GM23338 (cell line): ENCODE measurements at regions not wholly inside any gene's neighbourhood (a gene's known extent, or its start where the extent isn't known, plus 50 kb on each side); places are given as distances from the start of the nearest gene placed in this dataset.

Experiments
- ATAC-seq: fragments of 200-7000 bp; cut with Tn5 transposase; 3 replicates; pipeline ENCODE4 v1.9.1; 2020
- DNase-seq: peaks from one replicate; pipeline ENCODE4 v3.0.0-alpha.2; 2015; ENCODE audit warnings: low spot score
- H2AFZ ChIP-seq: fragments of 200-600 bp; sonication (generic); 2 replicates; pipeline ENCODE4 v1.8.0; 2016; ENCODE audit warnings: antibody characterized with exemption, mild to moderate bottlenecking, moderate library complexity
- H3F3A ChIP-seq: fragments of 200-600 bp; sonication (generic); replicated peaks from 2 replicates; pipeline ENCODE4 v1.8.0; 2017; ENCODE audit warnings: antibody characterized with exemption, mixed run types, low read depth
- H3K27ac ChIP-seq: fragments of 200-600 bp; sonication (generic); 2 replicates; pipeline ENCODE4 v1.6.1; 2016; ENCODE audit warnings: low read depth
- H3K27me3 ChIP-seq: fragments of 200-600 bp; sonication (generic); 2 replicates; pipeline ENCODE4 v1.8.0; 2016; ENCODE audit warnings: mild to moderate bottlenecking, mixed run types, moderate library complexity; ENCODE audit not compliant: insufficient read depth
- H3K36me3 ChIP-seq: fragments of 200-600 bp; sonication (generic); 2 replicates; pipeline ENCODE4 v1.8.0; 2016; ENCODE audit warnings: mild to moderate bottlenecking; ENCODE audit not compliant: insufficient read depth
- H3K4me1 ChIP-seq: fragments of 200-600 bp; sonication (generic); 2 replicates; pipeline ENCODE4 v1.8.0; 2016; ENCODE audit warnings: mild to moderate bottlenecking, moderate library complexity; ENCODE audit not compliant: insufficient read depth
- H3K4me2 ChIP-seq: fragments of 200-600 bp; sonication (generic); 2 replicates; pipeline ENCODE4 v1.7.1; 2017; ENCODE audit warnings: mixed run types
- H3K4me3 ChIP-seq: fragments of 200-600 bp; sonication (generic); 2 replicates; pipeline ENCODE4 v1.6.1; 2016; ENCODE audit warnings: mixed run types
- H3K79me2 ChIP-seq: fragments of 200-600 bp; sonication (generic); replicated peaks from 2 replicates; pipeline ENCODE4 v1.8.0; 2017; ENCODE audit warnings: mild to moderate bottlenecking; ENCODE audit not compliant: insufficient read depth
- H3K9me2 ChIP-seq: fragments of 200-600 bp; sonication (generic); 2 replicates; pipeline ENCODE4 v1.8.0; 2017; ENCODE audit not compliant: insufficient read depth
- H4K20me1 ChIP-seq: fragments of 200-600 bp; sonication (generic); replicated peaks from 2 replicates; pipeline ENCODE4 v1.8.0; 2017; ENCODE audit warnings: mild to moderate bottlenecking; ENCODE audit not compliant: insufficient read depth
- H3K27ac Mint-ChIP-seq: 2 replicates; pipeline ENCODE4 v1.8.0; 2020; ENCODE audit warnings: inconsistent platforms, mild to moderate bottlenecking, moderate library complexity, mixed read lengths
- H3K27me3 Mint-ChIP-seq: 3 replicates; pipeline ENCODE4 v1.8.0; 2022; ENCODE audit warnings: low read depth, mild to moderate bottlenecking, moderate library complexity, mixed read lengths, inconsistent platforms; ENCODE audit not compliant: insufficient read depth, poor library complexity
- H3K36me3 Mint-ChIP-seq: 3 replicates; pipeline ENCODE4 v1.8.0; 2021; ENCODE audit warnings: low read depth, mild to moderate bottlenecking, inconsistent platforms, moderate library complexity, mixed read lengths
- H3K4me1 Mint-ChIP-seq: 3 replicates; pipeline ENCODE4 v1.8.0; 2020; ENCODE audit warnings: mild to moderate bottlenecking, inconsistent platforms, mixed read lengths
- H3K4me3 Mint-ChIP-seq: 3 replicates; pipeline ENCODE4 v1.8.0; 2021; ENCODE audit warnings: moderate library complexity, mild to moderate bottlenecking, inconsistent platforms, mixed read lengths
- H3K9me3 Mint-ChIP-seq: 3 replicates; pipeline ENCODE4 v1.8.0; 2020; ENCODE audit warnings: moderate library complexity, mild to moderate bottlenecking, inconsistent platforms, mixed read lengths
- CREB1 ChIP-seq: fragments of 250-450 bp; sonication (Bioruptor Pico); IDR thresholded peaks from 2 replicates; pipeline ENCODE4 v1.5.0; 2020; ENCODE audit warnings: low read depth, mild to moderate bottlenecking, moderate library complexity
- ETS1 ChIP-seq: IDR thresholded peaks from 2 replicates; pipeline ENCODE4 v1.6.1; 2016; ENCODE audit warnings: antibody characterized with exemption
- EZH2 ChIP-seq: fragments of 200-600 bp; sonication (generic); IDR thresholded peaks from one replicate; pipeline ENCODE4 v1.8.0; 2017; ENCODE audit warnings: antibody characterized with exemption, mild to moderate bottlenecking, low read depth; ENCODE audit not compliant: unreplicated experiment
- JUNB ChIP-seq: IDR thresholded peaks from one replicate; pipeline ENCODE4 v1.6.1; 2016; ENCODE audit warnings: antibody characterized with exemption; ENCODE audit not compliant: unreplicated experiment
- NANOG ChIP-seq: IDR thresholded peaks from 2 replicates; pipeline ENCODE4 v1.6.1; 2016; ENCODE audit warnings: antibody characterized with exemption, borderline replicate concordance
- POLR2AphosphoS5 ChIP-seq: IDR thresholded peaks from 2 replicates; pipeline ENCODE4 v1.6.1; 2016; ENCODE audit warnings: antibody characterized with exemption, low read depth
- STAT1 ChIP-seq: IDR thresholded peaks from one replicate; pipeline ENCODE4 v1.6.1; 2016; ENCODE audit warnings: antibody characterized with exemption; ENCODE audit not compliant: unreplicated experiment
- ZNF114 ChIP-seq: fragments of 250-450 bp; sonication (Bioruptor Pico); IDR thresholded peaks from 2 replicates; pipeline ENCODE4 v1.5.0; 2020; ENCODE audit warnings: mild to moderate bottlenecking, moderate library complexity
- ZNF462 ChIP-seq: fragments of 250-450 bp; sonication (Bioruptor Pico); IDR thresholded peaks from 2 replicates; pipeline ENCODE4 v1.5.0; 2020; ENCODE audit warnings: mild to moderate bottlenecking, moderate library complexity
- TF ChIP-seq, protein P1 (sequence below): IDR thresholded peaks from one replicate; pipeline ENCODE4 v1.6.1; 2018; ENCODE audit warnings: antibody characterized with exemption; ENCODE audit not compliant: unreplicated experiment
- TF ChIP-seq, protein P2 (sequence below), 2 experiments: fragments of 200-600 bp in 1 of 2; sonication (generic) in 1 of 2; conservative IDR thresholded peaks; 2 replicates each; pipeline versions ENCODE4 v1.5.1 to v1.6.1; 2016 to 2017; ENCODE audit warnings: antibody characterized with exemption in 2 of 2, low read depth in 2 of 2, mild to moderate bottlenecking in 2 of 2, moderate library complexity in 1 of 2

GRCh38 chr18:78908462-78909260, 71.0 kb upstream of the SALL3 start (continued):
- TF ChIP-seq, protein P1, sequence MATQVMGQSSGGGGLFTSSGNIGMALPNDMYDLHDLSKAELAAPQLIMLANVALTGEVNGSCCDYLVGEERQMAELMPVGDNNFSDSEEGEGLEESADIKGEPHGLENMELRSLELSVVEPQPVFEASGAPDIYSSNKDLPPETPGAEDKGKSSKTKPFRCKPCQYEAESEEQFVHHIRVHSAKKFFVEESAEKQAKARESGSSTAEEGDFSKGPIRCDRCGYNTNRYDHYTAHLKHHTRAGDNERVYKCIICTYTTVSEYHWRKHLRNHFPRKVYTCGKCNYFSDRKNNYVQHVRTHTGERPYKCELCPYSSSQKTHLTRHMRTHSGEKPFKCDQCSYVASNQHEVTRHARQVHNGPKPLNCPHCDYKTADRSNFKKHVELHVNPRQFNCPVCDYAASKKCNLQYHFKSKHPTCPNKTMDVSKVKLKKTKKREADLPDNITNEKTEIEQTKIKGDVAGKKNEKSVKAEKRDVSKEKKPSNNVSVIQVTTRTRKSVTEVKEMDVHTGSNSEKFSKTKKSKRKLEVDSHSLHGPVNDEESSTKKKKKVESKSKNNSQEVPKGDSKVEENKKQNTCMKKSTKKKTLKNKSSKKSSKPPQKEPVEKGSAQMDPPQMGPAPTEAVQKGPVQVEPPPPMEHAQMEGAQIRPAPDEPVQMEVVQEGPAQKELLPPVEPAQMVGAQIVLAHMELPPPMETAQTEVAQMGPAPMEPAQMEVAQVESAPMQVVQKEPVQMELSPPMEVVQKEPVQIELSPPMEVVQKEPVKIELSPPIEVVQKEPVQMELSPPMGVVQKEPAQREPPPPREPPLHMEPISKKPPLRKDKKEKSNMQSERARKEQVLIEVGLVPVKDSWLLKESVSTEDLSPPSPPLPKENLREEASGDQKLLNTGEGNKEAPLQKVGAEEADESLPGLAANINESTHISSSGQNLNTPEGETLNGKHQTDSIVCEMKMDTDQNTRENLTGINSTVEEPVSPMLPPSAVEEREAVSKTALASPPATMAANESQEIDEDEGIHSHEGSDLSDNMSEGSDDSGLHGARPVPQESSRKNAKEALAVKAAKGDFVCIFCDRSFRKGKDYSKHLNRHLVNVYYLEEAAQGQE, result no peak
- TF ChIP-seq STAT1, result no peak

DNA sequence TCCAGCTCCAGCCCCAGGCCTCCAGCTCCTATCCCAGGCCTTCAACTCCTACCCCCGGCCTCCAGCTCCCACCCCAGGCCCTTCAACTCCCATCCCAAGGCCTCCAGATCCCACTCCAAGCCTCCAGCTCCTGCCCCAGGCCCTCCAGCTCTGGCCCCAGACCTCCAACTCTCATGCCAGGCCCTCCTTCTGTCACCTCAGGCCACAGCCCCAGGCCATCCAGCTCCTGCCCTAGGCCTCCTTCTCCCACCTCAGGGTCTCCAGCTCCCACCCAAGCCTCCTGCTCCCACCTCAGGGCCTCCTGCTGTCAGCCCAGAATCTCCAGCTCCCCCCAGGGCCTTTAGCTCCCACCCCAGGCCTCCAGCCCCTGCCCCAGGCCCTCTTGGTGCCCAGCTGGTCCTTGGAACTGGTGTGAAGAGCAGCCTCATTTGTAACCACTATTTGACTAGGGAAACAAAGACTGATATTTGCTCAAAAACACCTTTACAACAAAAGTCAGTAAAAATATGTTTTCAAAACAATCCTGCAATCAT, 67.8 kb upstream of the SALL3 start:
- Histone ChIP-seq H3K36me3 (no peaks in the 10 kb centered on the region), H3K9me2 (no peaks in the 10 kb centered on the region), H3F3A (no peaks in the 10 kb centered on the region), H3K27ac (no peak overlapping the region), H3K4me2 (no peak overlapping the region), H2AFZ (no peak overlapping the region), H4K20me1 (no peaks in the 10 kb centered on the region), H3K27me3 (no peaks in the 10 kb centered on the region), H3K4me3 (no peak overlapping the region), H3K79me2 (no peaks in the 10 kb centered on the region), H3K4me1 (no peaks in the 10 kb centered on the region)
- no peak overlapping the region for H3K27ac Mint-ChIP-seq
- H3K27me3 Mint-ChIP-seq, result peaks cover 3% of the 10 kb centered on the region
- ATAC-seq (no peak), DNase-seq (no peak)
- peaks cover 84% of the 10 kb centered on the region for H3K9me3 Mint-ChIP-seq
- no peak overlapping the region for H3K4me3 Mint-ChIP-seq
- H3K36me3 Mint-ChIP-seq, result peaks cover 18% of the 10 kb centered on the region
- H3K4me1 Mint-ChIP-seq, result no peaks in the 10 kb centered on the region
- no peak for TF ChIP-seq JUNB
- TF ChIP-seq POLR2AphosphoS5, result no peak
- TF ChIP-seq ZNF462 (CRISPR knock-in tag), result no peak
- TF ChIP-seq EZH2, result no peak
- TF ChIP-seq ETS1, result no peak
- TF ChIP-seq STAT1, result no peak
- TF ChIP-seq ZNF114 (CRISPR knock-in tag), result no peak
- no peak for TF ChIP-seq NANOG
- no peak for TF ChIP-seq CREB1 (CRISPR knock-in tag)
- TF ChIP-seq, protein P2, sequence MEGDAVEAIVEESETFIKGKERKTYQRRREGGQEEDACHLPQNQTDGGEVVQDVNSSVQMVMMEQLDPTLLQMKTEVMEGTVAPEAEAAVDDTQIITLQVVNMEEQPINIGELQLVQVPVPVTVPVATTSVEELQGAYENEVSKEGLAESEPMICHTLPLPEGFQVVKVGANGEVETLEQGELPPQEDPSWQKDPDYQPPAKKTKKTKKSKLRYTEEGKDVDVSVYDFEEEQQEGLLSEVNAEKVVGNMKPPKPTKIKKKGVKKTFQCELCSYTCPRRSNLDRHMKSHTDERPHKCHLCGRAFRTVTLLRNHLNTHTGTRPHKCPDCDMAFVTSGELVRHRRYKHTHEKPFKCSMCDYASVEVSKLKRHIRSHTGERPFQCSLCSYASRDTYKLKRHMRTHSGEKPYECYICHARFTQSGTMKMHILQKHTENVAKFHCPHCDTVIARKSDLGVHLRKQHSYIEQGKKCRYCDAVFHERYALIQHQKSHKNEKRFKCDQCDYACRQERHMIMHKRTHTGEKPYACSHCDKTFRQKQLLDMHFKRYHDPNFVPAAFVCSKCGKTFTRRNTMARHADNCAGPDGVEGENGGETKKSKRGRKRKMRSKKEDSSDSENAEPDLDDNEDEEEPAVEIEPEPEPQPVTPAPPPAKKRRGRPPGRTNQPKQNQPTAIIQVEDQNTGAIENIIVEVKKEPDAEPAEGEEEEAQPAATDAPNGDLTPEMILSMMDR (conservative IDR thresholded peaks at IDR 0.05; ENCODE audit: low read depth in 2 of 2), result no peak
